Astrocyte (in vitro differentiated cells and primary cell): ENCODE measurements at regions not wholly inside any gene's neighbourhood (a gene's known extent, or its start where the extent isn't known, plus 50 kb on each side); places are given as distances from the start of the nearest gene placed in this dataset.

ENCODE experiments used
- CTCF ChIP-seq: IDR thresholded peaks from 2 replicates; pipeline ENCODE4 v1.5.1; 2011; ENCODE audit warnings: low read depth, mild to moderate bottlenecking, inconsistent platforms, low read length, moderate library complexity; ENCODE audit not compliant: insufficient read depth
- EZH2 ChIP-seq: IDR thresholded peaks from 2 replicates; pipeline ENCODE4 v1.6.1; 2012; ENCODE audit warnings: mild to moderate bottlenecking, low read length, inconsistent platforms; ENCODE audit not compliant: insufficient read depth

- no peak for TF ChIP-seq CTCF
- TF ChIP-seq EZH2: no peak
Measured at GRCh38 chr6:122285292-122285913, 114.0 kb upstream of the HSF2 start.
